Lower leg skin (tissue), 3 donors: ENCODE measurements at regions not wholly inside any gene's neighbourhood (a gene's known extent, or its start where the extent isn't known, plus 50 kb on each side); places are given as distances from the start of the nearest gene placed in this dataset.

Experiments
- POLR2A ChIP-seq, 2 donors: fragments of 450-650 bp; IDR thresholded peaks; one replicate each; pipeline ENCODE4 v1.6.1; 2016 to 2017; ENCODE audit warnings: antibody characterized with exemption in 2 of 2, mild to moderate bottlenecking in 1 of 2, moderate library complexity in 1 of 2
- TF ChIP-seq, protein P1 (sequence below), 3 donors: fragments of 450-650 bp; IDR thresholded peaks; one replicate each; pipeline ENCODE4 v1.5.1; 2016; ENCODE audit warnings: antibody characterized with exemption in 3 of 3, mild to moderate bottlenecking in 3 of 3, moderate library complexity in 2 of 3

DNA sequence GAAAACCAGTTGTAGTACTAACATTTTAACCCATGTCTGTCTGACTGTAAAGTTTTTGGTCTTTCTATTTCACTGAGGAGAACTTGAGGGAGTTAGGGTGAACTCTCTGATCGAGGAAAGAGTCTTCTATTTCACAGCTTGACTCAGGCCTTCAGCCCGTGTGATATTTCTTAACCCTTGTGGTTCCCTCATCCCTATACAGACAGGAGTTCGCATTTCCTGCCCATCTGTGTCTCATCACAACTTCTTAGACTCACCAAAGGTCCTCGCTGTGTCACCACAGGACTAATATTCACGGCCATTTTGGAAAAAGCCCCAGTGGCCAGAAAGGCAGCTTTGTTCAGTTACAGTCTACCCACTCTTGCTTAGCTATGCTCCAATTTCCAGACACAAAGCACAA, 172.8 kb downstream of the FAM181B start:
- TF ChIP-seq, protein P1, sequence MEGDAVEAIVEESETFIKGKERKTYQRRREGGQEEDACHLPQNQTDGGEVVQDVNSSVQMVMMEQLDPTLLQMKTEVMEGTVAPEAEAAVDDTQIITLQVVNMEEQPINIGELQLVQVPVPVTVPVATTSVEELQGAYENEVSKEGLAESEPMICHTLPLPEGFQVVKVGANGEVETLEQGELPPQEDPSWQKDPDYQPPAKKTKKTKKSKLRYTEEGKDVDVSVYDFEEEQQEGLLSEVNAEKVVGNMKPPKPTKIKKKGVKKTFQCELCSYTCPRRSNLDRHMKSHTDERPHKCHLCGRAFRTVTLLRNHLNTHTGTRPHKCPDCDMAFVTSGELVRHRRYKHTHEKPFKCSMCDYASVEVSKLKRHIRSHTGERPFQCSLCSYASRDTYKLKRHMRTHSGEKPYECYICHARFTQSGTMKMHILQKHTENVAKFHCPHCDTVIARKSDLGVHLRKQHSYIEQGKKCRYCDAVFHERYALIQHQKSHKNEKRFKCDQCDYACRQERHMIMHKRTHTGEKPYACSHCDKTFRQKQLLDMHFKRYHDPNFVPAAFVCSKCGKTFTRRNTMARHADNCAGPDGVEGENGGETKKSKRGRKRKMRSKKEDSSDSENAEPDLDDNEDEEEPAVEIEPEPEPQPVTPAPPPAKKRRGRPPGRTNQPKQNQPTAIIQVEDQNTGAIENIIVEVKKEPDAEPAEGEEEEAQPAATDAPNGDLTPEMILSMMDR (IDR thresholded peaks at IDR 0.05) = no peak
- TF ChIP-seq POLR2A (IDR thresholded peaks at IDR 0.05) = no peak
